Epithelial cell of proximal tubule (primary cell): ENCODE measurements at regions not wholly inside any gene's neighbourhood (a gene's known extent, or its start where the extent isn't known, plus 50 kb on each side); places are given as distances from the start of the nearest gene placed in this dataset.

ENCODE experiments used
- DNase-seq: peaks from one replicate; pipeline ENCODE4 v3.0.0-alpha.2; 2011; ENCODE audit warnings: low read depth
- H3K4me3 ChIP-seq: 2 replicates; pipeline ENCODE4 v1.5.1; 2011; ENCODE audit warnings: low read depth, mild to moderate bottlenecking, low read length
- TF ChIP-seq, protein P1 (sequence below): conservative IDR thresholded peaks from 2 replicates; pipeline ENCODE4 v1.5.1; 2012; ENCODE audit warnings: low read depth, mild to moderate bottlenecking, low read length

DNA sequence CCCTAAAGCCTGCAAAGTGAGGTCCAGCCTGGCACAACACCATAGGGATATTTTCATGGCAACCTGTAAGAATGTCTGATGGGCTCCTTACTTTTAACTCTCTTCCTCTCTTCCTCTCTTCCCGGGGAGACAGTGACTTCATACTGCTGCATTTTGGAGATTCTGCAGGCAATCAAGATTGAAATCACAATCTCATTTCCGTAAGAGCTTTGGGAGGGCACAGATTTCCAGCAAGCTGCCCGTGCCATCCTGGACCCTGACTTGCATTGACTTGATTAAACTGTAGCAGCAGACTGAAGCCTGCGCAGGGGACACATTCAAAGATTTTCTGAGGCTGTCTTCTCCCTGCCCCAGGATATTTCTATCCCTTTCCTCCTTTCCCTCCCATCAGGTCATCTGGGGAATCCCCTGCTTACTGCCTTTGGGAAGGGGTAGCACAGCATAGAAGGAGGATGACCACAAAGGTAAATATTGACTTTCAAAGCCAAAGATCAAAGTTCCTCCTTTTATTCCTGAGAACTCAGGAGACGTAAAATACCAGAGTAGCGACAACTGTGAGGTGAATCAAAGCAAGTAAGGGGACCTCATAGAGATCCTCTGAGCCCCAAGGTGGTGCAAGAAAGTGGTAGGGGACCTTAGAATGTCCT lies 504.0 kb upstream of the ARID1B start:
- TF ChIP-seq, protein P1, sequence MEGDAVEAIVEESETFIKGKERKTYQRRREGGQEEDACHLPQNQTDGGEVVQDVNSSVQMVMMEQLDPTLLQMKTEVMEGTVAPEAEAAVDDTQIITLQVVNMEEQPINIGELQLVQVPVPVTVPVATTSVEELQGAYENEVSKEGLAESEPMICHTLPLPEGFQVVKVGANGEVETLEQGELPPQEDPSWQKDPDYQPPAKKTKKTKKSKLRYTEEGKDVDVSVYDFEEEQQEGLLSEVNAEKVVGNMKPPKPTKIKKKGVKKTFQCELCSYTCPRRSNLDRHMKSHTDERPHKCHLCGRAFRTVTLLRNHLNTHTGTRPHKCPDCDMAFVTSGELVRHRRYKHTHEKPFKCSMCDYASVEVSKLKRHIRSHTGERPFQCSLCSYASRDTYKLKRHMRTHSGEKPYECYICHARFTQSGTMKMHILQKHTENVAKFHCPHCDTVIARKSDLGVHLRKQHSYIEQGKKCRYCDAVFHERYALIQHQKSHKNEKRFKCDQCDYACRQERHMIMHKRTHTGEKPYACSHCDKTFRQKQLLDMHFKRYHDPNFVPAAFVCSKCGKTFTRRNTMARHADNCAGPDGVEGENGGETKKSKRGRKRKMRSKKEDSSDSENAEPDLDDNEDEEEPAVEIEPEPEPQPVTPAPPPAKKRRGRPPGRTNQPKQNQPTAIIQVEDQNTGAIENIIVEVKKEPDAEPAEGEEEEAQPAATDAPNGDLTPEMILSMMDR: no peak

DNA sequence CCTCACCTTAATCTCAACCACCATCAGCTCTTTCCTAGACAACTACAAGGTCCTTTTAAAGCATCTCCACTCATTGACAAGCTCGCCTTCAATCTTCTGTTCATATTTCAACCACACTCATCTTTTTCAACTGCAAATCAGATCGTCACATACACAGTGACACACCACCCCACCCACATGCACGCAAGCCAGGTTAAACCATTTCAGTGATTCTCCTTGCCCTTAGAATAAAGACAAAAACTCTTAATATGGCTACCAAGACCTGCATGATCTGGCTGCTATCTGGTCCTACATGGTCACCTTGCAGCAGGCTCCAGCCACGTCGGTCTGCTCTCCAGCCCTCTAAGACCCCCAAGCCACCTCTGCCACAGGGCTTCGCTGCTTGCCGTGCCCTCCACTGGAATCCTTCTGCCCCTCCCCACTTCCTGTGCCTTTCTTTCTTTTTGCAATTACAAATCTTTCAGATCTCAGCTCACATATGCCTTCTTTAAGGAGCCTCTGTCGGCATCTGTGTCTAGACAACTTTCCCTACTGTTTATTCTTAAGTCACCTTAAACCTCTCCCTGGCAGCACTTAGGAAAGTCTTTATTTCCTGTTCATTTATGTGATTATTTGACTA lies 507.3 kb upstream of the ARID1B start:
- TF ChIP-seq, protein P1: no peak
- DNase-seq: no peak

More for the DNA sequence above, 504.0 kb upstream of the ARID1B start:
- no peak for DNase-seq
- no peak overlapping the region for H3K4me3 ChIP-seq

DNA sequence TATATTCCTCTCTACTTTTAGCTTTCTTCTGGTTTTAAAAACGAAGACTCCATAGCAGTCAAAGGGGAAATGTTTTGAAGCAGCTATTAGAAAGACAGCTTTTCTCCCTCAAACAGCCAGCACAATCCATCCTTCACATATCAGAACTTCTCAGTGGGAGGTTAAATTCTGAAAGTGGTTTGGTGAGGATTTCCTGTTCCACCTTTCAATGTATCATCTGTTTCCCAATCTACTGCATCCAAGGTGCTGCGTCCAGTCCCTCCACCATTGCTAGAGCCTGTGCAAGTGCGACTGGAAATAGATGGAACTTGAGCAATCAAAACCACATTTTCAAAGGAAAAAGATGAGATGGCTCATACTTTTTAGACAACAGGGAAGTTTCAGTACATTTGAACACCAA lies 508.3 kb upstream of the ARID1B start:
- no peak overlapping the region for H3K4me3 ChIP-seq
- TF ChIP-seq, protein P1: no peak
- no peak for DNase-seq

More for the DNA sequence above, 507.3 kb upstream of the ARID1B start:
- no peak overlapping the region for H3K4me3 ChIP-seq

DNA sequence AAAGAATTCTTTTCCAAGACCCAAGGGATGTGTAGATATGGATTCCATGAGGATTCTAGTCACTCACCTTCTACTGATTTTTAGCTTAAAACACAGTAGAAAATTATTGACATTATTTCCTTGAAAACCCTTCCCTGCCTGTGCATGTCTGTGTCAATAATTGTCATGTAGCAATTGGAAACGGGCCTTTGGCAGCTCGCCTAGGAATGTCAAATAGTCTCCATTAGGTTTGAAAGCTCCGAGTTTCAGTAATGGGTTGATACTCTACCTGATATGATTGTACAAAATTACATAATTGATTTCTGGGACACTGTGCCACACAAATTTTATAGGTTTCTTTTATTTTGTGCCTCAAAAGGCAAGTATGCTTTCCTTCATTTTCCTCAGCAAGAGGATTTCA lies 515.2 kb upstream of the ARID1B start:
- DNase-seq: no peak
- no peak overlapping the region for H3K4me3 ChIP-seq
- TF ChIP-seq, protein P1: no peak

DNA sequence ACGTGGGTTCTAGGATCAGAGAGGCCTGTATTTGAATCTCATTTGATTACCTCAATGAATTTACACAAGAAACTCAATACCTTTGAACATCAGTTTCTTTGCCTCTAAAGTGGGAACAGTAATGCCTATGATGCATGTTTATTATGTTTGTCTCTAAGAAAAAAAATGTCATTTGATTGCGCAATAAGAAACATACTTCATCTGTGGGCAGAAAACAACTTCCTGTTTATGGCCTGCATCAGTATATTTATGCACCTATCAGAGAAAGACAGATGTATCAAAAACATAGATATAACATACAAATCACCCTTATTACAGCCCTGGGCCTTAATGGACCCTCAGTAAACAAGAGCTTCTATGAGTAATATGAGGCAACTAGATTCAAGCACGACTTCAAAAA lies 516.4 kb upstream of the ARID1B start:
- no peak overlapping the region for H3K4me3 ChIP-seq
- TF ChIP-seq, protein P1: no peak
- DNase-seq: no peak

DNA sequence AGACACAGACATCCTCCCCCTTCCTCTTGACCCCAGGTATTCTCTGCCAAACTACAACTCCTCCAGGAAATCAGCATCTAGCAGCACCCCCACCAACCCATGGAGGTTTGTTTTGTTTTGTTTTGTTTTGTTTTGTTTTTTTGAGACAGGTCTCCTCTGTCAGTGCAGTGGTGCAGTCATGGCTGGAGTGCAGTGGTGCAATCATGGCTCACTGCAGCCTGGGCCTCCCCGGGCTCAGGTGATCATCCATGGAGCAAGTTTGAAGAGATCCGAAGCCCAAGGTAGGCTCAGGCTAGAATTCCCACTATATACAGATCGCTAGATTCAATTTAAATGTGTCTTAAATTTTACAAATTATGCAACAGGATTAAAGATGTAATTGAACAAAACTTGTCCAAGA lies 518.2 kb upstream of the ARID1B start:
- H3K4me3 ChIP-seq: no peak overlapping the region
- no peak for DNase-seq
- TF ChIP-seq, protein P1: no peak

DNA sequence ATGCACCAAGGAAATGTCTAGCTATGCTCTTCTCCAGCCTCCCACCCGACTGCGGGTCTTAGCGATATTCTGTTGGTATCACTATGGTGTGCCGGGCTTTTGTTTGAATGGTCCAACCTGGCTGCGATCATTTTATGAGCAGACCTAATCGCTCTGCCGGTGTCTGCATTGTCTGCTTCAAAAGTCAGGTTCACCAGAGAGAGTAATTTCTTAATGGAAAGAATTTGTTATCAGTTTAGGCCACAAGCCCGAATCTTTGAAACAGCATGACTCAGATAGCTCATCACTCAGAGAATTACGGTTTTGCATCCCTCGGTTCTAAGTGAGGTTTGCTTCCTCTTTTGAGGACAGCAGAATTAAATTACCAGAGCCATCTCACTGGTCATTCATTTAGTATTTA lies 521.0 kb upstream of the ARID1B start:
- DNase-seq: no peak
- TF ChIP-seq, protein P1: no peak
- no peak overlapping the region for H3K4me3 ChIP-seq
